ENCODE measurements at regions not wholly inside any gene's neighbourhood (a gene's known extent, or its start where the extent isn't known, plus 50 kb on each side); places are given as distances from the start of the nearest gene placed in this dataset.
A peak's percentile ranks its signal among the peaks of the same experiment; 100 is the strongest.
"Not testable (repeated sequence)": the region's sequence is repeated elsewhere in the genome, so short reads cannot be mapped to it uniquely, and the experiment has no call there.

DNA sequence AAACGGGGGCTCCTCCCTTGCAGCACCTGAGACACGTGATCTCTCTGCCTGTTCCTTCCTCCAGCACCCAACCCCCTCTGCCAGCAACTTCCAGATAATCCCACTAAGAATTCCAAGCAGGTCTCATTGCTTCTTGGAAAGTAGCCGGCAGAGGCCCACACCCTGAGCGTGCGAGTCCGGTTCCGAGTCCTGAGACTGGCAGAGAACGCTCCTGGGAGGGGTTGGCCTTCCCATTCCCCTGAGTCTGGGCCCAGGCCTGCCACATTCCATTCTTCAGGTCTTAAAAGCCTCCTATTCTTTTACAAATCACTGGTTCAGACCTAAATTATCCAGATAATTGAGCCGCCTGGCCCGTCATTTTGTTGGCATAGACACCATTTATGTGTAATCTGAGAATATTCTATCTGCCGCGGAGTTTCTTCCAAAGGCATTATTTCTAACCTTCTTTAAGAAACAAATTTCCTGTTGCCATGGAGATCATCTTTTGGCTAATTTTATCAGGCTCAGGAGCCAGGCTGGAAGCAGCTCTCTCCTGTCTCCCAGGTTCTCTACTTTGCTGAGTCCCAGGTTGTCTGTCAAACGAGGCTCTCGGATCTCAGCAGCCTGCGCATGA, 165.4 kb downstream of the MYCN start:
- no peak for DNase-seq (ENCODE audit: low read depth)

GRCh38 chr2:16104949-16105668, 164.8 kb downstream of the MYCN start:
- DNase-seq (ENCODE audit: low read depth): no peak

GRCh38 chr2:16104315-16104948, 164.1 kb downstream of the MYCN start:
- no peak for DNase-seq (ENCODE audit: low read depth)

DNA sequence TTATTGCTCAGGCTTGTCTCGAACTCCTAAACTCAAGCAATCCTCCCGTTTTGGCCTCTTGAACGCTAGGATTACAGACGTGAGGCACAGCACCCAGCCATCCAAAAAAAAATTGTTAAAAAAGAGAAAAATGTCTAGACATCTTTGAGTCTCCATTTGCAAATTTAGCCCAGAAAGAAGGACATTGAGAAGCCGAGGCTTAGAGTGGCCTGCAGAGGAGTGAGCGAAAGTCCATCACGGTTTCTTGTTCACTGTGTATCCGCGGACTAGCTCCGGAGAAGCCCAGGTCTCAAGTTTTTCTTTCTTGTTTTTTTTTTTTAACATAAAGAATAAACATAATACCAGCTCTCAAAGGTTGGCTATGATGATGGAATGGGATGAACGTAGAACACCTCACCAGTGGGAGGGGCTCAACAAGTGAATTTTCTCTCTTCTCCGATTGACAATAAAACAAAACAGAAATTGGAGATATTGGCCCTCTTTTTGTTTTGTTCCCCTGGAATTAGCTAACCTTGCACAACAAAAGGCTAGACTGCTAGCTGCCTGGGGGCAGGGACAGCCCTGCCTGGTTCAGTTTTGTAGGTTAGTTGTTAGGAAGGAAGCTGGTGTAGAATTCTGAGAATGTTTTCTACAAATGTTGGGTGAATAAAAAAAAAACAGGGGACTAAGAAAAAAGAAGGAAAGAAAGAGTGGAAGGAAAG, 163.4 kb downstream of the MYCN start:
- DNase-seq (ENCODE audit: low read depth): no peak

DNA sequence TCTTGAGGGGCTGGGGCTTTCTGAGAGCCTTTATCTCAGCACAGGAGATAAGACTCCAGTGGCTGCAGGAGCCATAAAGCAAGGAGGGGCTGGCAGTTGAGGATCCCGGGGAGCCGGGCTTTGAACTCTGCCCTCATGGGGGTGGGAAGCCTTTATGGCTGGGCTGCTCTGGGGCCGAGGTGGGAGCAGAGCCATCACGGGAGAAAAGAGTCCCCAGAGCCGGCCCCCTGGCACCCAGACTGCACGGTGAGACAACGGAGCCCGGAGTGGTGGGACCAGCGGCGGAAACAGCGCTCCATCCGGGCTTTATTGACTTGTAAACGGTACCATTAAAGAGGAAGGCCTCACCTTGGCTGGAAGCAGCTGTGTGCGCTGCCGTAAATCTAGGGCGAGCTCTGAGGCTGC, 162.6 kb downstream of the MYCN start:
- DNase-seq (ENCODE audit: low read depth): no peak

GRCh38 chr2:16102358-16102975, 162.1 kb downstream of the MYCN start:
- DNase-seq (ENCODE audit: low read depth): no peak

DNA sequence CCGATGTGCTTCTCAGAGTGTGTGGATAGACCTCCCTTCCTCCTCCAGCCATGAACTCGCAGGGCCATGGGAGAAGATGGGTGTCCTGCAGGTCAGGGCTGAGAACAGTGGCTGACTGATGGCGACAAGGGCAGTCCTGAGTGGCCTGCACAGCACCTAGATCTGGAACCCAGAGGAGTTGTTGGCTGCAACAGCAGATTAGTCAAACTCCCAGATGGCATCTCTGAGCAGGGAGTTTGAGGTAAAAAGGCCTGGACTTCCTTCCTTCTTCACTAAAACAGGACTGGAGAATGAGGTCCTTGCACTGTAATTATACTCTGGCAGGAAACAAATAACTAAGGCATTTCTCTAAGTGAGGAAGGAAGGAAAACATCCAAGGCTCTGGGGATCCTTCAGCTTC, 160.8 kb downstream of the MYCN start:
- no peak for DNase-seq (ENCODE audit: low read depth)

GRCh38 chr2:16100006-16100405, 159.7 kb downstream of the MYCN start:
- peak; percentile 2 for DNase-seq (ENCODE audit: low read depth)

DNA sequence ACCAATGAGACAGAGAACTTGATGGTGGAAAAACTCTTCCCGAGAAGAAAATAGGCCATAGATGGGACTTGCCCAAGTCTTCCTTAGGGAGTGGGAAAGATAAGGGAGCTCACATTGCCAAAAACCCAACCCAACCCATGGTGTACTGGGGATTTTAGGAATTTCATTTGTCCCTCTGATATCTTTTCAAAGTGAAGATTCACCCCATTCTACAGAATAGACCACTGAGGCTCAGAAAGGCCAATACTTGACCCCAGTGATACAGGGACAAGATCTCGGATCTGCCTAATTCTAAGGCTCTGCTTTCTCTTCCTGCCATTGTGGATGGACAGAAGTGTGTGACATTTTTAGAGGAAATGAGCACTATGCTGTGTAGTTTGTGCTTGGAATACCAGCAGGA, 159.0 kb downstream of the MYCN start:
- DNase-seq (ENCODE audit: low read depth): no peak

DNA sequence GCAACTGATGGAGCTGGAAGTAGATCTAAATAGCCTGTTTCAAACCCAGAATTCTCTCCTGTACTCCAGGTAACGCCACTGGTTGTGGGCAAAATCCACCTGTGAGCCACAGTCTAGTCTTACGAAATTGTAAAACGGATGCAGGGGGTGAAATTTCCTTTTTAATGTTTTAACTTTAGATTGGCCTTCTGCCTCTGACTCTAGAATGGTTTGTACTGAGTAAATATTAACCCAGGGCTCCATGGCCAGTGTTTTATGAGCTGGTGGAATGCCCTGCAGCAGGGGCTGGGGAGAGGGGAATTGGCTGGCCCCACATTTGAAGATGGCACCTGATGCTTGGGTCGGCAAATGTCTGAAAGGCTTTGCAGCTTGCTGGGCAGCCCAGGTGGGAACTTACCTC, 156.6 kb downstream of the MYCN start:
- no peak for DNase-seq (ENCODE audit: low read depth)

DNA sequence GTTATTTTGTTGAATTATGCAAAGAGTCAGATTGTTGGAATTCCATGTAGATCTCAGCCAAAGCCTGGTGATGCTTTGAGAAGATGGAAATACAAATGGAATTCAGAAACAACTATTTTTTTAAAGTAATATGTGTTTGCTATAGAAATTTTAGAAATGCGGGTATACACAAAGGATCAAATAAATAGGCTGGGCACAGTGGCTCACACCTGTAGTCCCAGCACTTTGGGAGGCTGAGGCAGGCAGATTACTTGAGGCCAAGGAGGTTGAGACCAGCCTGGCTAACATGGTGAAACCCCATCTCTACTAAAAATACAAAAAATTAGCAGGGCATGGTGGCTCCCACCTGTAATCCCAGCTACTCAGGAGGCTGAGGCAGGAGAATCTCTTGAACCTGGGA, 155.1 kb downstream of the MYCN start:
- DNase-seq (ENCODE audit: low read depth): not testable (repeated sequence)

GRCh38 chr2:16094811-16095210, 154.5 kb downstream of the MYCN start:
- DNase-seq (ENCODE audit: low read depth): no peak

DNA sequence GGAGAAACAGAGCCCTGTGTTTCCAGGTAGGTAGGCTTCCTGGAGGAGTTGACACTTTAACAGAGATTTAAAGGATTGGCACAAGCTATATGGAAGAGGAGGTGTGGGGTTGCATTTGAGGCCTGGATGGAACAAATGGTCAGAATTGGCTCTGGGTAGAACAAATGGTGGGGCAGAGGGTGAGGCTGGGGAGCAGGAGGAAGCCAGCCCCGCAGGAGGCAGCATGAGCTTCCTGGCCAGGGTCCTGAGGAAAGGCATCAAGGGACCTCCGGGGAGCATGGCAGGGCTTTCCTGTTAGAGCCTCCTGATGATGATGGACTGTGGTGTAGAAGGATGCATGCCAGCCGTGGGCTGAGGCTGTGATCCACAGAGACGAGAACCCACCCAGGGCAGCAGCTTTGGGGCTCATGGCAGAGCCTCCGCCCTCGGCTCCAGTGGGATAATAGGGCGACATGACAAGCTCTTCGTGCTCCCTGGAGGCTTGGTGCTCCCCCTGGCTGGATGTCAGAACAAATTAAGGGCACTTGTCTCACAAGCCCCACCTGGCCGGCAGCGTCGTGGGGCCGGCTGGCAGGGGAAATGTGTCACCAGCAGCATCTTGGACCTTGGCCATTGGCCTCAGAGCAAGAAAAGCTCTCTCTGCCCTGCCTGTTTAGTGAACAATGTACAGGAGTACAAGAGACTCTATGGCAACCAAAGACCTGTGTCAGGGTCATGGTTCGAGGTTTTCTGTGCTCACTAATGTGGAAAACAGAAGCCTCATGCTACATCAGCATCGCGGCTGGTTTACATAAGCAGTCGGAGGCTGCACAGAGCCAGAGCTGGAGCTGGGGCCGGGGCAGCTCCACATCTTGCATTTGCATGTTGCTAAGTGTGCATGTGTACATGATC, 153.5 kb downstream of the MYCN start:
- no peak for DNase-seq (ENCODE audit: low read depth)

DNA sequence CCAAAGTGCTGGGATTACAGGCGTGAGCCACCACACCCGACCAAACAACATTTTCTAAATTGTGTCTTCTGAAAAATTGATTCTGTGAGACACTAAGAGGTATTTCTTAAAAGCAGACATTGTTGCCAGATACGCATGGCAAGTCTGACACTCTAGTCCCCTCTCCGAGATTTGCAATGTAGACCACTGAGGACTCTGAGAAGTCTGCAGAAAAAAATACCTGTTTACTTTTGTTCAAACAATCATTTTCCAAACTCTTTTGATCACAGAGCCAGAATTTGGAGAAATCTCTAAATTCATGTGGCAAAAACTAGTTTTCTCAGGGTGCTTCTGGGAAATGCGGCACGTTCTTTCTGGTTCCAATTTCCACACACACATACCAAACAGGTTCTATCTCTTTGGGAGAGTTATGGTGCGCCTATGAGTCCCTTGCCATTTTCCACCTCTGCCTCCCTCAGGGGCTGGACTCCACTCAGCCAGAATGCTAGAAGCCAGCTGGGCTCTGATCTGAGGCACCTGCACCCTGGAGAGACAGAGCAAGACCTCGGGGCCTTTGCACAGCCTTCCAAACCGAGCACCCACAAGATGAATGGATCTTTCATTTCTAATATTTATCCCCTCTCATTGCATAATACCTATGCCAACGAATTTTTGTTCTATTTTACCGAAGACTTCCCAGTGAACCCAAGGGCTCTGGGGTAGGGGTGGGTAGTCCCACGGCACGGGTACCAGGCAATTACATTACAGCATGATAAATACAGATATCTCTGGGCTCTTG, 152.7 kb downstream of the MYCN start:
- no peak for DNase-seq (ENCODE audit: low read depth)

GRCh38 chr2:16091576-16092282, 151.4 kb downstream of the MYCN start:
- no peak for DNase-seq (ENCODE audit: low read depth)

DNA sequence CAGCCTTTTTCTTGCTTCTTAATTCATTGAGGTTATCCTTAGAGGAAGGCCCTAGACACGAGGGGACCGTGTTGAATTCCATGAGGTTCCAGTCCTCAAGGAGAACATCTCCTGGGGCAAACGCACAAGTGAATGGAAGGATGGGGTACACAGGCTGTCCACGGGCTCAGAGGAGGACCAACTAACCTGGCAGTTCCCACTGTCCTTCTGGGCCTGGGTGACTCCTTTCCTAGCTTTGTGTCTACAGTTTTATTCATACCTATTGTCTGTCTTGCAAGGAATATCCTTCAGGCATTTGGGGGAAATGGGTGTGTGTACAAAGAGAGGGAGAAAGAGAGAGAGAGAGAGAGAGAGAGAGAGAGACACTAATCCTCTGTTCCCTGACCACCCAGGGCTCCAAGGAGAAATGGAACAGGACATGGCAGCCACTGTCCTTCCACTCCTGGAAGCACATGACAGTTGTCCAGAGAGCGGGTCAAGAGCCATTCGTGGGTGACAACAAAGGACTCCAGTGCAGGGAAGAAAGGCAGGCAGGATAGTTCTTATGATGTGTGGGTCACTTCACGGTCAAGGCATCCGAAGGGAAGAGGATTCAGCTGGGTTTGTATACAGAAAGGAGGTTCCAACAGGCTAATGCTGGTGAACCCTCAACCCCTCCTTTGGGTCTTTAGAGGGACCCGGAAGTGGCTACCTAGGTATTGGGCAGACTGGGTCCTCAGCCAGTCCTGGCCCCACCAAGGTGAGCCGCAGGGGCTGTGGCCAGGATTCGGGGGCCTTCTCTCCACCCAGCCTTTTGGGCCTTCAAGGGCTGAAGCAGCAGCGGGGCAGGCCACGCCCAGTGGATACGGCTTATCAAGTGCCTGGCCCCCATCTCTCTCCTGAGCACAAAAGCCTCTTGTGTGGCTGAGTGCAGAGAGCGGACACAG, 150.6 kb downstream of the MYCN start:
- DNase-seq (ENCODE audit: low read depth): no peak

DNA sequence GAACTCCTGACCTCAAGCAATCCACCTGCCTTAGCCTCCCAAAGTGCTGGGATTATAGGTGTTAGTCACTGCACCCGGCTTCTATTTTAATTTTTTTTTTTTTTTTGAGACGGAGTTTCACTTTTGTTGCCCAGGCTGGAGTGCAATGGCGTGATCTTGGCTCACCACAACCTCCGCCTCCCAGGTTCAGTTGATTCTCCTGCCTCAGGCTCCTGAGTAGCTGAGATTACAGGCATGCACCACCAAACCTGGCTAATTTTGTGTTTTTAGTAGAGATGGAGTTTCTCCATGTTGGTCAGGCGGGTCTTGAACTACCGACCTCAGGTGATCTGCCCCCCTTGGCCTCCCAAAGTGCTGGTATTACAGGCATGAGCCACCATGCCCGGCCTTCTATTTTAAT, 149.1 kb downstream of the MYCN start:
- not testable (repeated sequence) for DNase-seq (ENCODE audit: low read depth)

DNA sequence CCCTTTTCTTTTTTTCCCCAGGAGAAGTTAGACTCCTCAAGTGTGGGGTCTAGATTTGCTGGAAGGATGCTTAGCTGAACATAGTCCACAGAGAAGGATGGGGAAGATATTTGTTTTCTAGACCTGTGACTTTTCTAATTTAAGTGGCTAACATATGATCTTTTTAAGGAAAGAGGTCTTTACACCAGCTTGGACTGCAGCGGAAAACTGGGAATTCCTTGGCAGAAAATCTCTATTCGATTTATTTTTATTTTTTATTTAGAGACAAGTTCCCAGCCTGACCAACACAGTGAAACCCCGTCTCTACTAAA, 148.4 kb downstream of the MYCN start:
- DNase-seq (ENCODE audit: low read depth): no peak

All from M059J (cell line).